IMR-90 (cell line): ENCODE measurements at regions not wholly inside any gene's neighbourhood (a gene's known extent, or its start where the extent isn't known, plus 50 kb on each side); places are given as distances from the start of the nearest gene placed in this dataset.

Experiments used
- ATAC-seq: fragments of 200-7000 bp; cut with Tn5 transposase; 2 replicates; pipeline ENCODE4 v1.9.1; 2020; ENCODE audit warnings: low read depth, mild to moderate bottlenecking, moderate library complexity
- BruUV-seq: library from RNA; stranded (reverse); fragments of 400-500 nt; replicated peaks from 2 replicates; lab custom pipeline; 2021; lab: Mats Ljungman, UMichigan
- CTCF ChIA-PET: fragments of 300-600 bp; formaldehyde crosslinking; extraction: SDS; loops from one replicate; lab custom pipeline; 2021; ENCODE audit warnings: antibody characterized with exemption; lab: Yijun Ruan, JAX
- POLR2A ChIA-PET: fragments of 300-600 bp; sonication (Branson Sonifier 250); formaldehyde crosslinking; loops from one replicate; lab custom pipeline; 2022; ENCODE audit warnings: antibody characterized with exemption; ENCODE audit not compliant: unreplicated experiment; lab: Charles Lee
- DNase-seq: peaks from one replicate; pipeline ENCODE4 v3.0.0; 2013
- H2AFZ ChIP-seq: replicated peaks from 2 replicates; pipeline ENCODE3; 2013; ENCODE audit warnings: low read length, mild to moderate bottlenecking; ENCODE audit not compliant: poor library complexity
- H2AK5ac ChIP-seq: 2 replicates; pipeline ENCODE4 v1.6.1; 2013; ENCODE audit warnings: low read depth, low read length, inconsistent platforms
- H2AK9ac ChIP-seq: replicated peaks from 2 replicates; pipeline ENCODE3; 2013; ENCODE audit warnings: mild to moderate bottlenecking, low read depth, low read length, moderate library complexity; ENCODE audit not compliant: poor library complexity
- H2BK120ac ChIP-seq: 2 replicates; pipeline ENCODE4 v1.6.1; 2013; ENCODE audit warnings: low read depth, low read length, inconsistent platforms
- H2BK15ac ChIP-seq: 3 replicates; pipeline ENCODE4 v1.6.1; 2013; ENCODE audit warnings: low read depth, low read length, inconsistent platforms
- H2BK20ac ChIP-seq: 2 replicates; pipeline ENCODE4 v1.6.1; 2013; ENCODE audit warnings: low read depth, mild to moderate bottlenecking, inconsistent platforms, low read length, moderate library complexity
- H2BK5ac ChIP-seq: 2 replicates; pipeline ENCODE4 v1.6.1; 2013; ENCODE audit warnings: mild to moderate bottlenecking, low read depth, low read length, inconsistent platforms; ENCODE audit not compliant: poor library complexity, severe bottlenecking
- H3K14ac ChIP-seq: replicated peaks from 2 replicates; pipeline ENCODE4 v1.6.1; 2013; ENCODE audit warnings: low read depth, low read length, inconsistent platforms
- H3K18ac ChIP-seq: 2 replicates; pipeline ENCODE4 v1.6.1; 2013; ENCODE audit warnings: low read depth, low read length, control low read depth
- H3K23ac ChIP-seq: 2 replicates; pipeline ENCODE4 v1.6.1; 2013; ENCODE audit warnings: low read depth, low read length, inconsistent platforms
- H3K27ac ChIP-seq: 2 replicates; pipeline ENCODE4 v1.5.1; 2013; ENCODE audit warnings: mild to moderate bottlenecking, control low read depth, low read length; ENCODE audit not compliant: insufficient read depth
- H3K27me3 ChIP-seq: 2 replicates; pipeline ENCODE4 v1.6.1; 2013; ENCODE audit warnings: low read length; ENCODE audit not compliant: control insufficient read depth, insufficient read depth
- H3K36me3 ChIP-seq: 2 replicates; pipeline ENCODE4 v1.6.1; 2013; ENCODE audit warnings: low read length, mixed read lengths; ENCODE audit not compliant: control insufficient read depth, insufficient read depth
- H3K4ac ChIP-seq: 2 replicates; pipeline ENCODE4 v1.6.1; 2013; ENCODE audit warnings: low read depth, low read length, inconsistent platforms
- H3K4me1 ChIP-seq: 2 replicates; pipeline ENCODE4 v1.6.1; 2013; ENCODE audit warnings: low read length, mixed read lengths; ENCODE audit not compliant: control insufficient read depth, insufficient read depth
- H3K4me2 ChIP-seq: 2 replicates; pipeline ENCODE4 v1.6.1; 2013; ENCODE audit warnings: low read depth, mild to moderate bottlenecking, control low read depth, low read length, moderate library complexity
- H3K4me3 ChIP-seq: 2 replicates; pipeline ENCODE4 v1.5.1; 2013; ENCODE audit warnings: low read depth, mild to moderate bottlenecking, control low read depth, low read length, moderate library complexity; ENCODE audit not compliant: insufficient read depth
- H3K56ac ChIP-seq: 2 replicates; pipeline ENCODE4 v1.6.1; 2013; ENCODE audit warnings: low read length, inconsistent platforms; ENCODE audit not compliant: insufficient read depth; ENCODE audit errors: extremely low read depth
- H3K79me1 ChIP-seq, 2 experiments: 2 replicates each; pipeline ENCODE4 v1.6.1; 2013; ENCODE audit warnings: low read length in 2 of 2, inconsistent platforms in 1 of 2, low read depth in 1 of 2
- H3K9ac ChIP-seq: 2 replicates; pipeline ENCODE4 v1.6.1; 2013; ENCODE audit warnings: low read depth, low read length, control low read depth
- H3K9me1 ChIP-seq: 2 replicates; pipeline ENCODE4 v1.6.1; 2013; ENCODE audit warnings: low read length, inconsistent platforms; ENCODE audit not compliant: insufficient read depth
- H3K9me3 ChIP-seq: 2 replicates; pipeline ENCODE4 v1.6.1; 2013; ENCODE audit warnings: low read length; ENCODE audit not compliant: control insufficient read depth, insufficient read depth
- H4K20me1 ChIP-seq: 2 replicates; pipeline ENCODE4 v1.6.1; 2013; ENCODE audit warnings: low read length, inconsistent platforms; ENCODE audit not compliant: insufficient read depth
- H4K5ac ChIP-seq: 2 replicates; pipeline ENCODE4 v1.6.1; 2013; ENCODE audit warnings: mild to moderate bottlenecking, low read depth, low read length, control low read depth
- H4K8ac ChIP-seq, 2 experiments: 2 replicates each; pipeline ENCODE4 v1.6.1; 2013; ENCODE audit warnings: low read depth in 2 of 2, low read length in 2 of 2, control low read depth in 1 of 2, inconsistent platforms in 1 of 2
- H4K91ac ChIP-seq: 2 replicates; pipeline ENCODE4 v1.6.1; 2013; ENCODE audit warnings: low read depth, low read length, inconsistent platforms; ENCODE audit not compliant: insufficient read depth
- CEBPB ChIP-seq: IDR thresholded peaks from 2 replicates; pipeline ENCODE4 v1.6.1; 2012; ENCODE audit warnings: low read depth, low read length, improper control_type of control experiment
- CTCF ChIP-seq: conservative IDR thresholded peaks from 2 replicates; pipeline ENCODE4 v1.5.1; 2012; ENCODE audit warnings: mild to moderate bottlenecking, low read depth, low read length, improper control_type of control experiment
- MAZ ChIP-seq: IDR thresholded peaks from 2 replicates; pipeline ENCODE4 v1.6.1; 2012; ENCODE audit warnings: low read depth, mild to moderate bottlenecking, low read length, improper control_type of control experiment, moderate library complexity, borderline replicate concordance
- MXI1 ChIP-seq: IDR thresholded peaks from 2 replicates; pipeline ENCODE4 v1.6.1; 2012; ENCODE audit warnings: low read depth, mild to moderate bottlenecking, low read length, moderate library complexity, borderline replicate concordance
- NFE2L2 ChIP-seq: fragments of 150-350 bp; IDR thresholded peaks from 2 replicates; pipeline ENCODE4 v1.6.1; 2016; ENCODE audit warnings: low read depth, mild to moderate bottlenecking, low read length
- POLR2A ChIP-seq: IDR thresholded peaks from 2 replicates; pipeline ENCODE4 v1.6.1; 2012; ENCODE audit warnings: mild to moderate bottlenecking, low read depth, low read length
- RAD21 ChIP-seq: IDR thresholded peaks from 2 replicates; pipeline ENCODE4 v1.6.1; 2012; ENCODE audit warnings: low read length, improper control_type of control experiment
- RCOR1 ChIP-seq: IDR thresholded peaks from 2 replicates; pipeline ENCODE4 v1.6.1; 2012; ENCODE audit warnings: mild to moderate bottlenecking, low read length, improper control_type of control experiment; ENCODE audit not compliant: insufficient replicate concordance
- SMC3 ChIP-seq: fragments of 150-350 bp; IDR thresholded peaks from 2 replicates; pipeline ENCODE4 v1.6.1; 2016; ENCODE audit warnings: low read depth, mild to moderate bottlenecking, antibody characterized with exemption, low read length, moderate library complexity
- WGBS, 2 experiments: methylation state at CpG; one replicate each; pipeline versions ENCODE4 v1.1.5 to v1.1.7; 2013; ENCODE audit warnings: missing lambda C conversion rate in 2 of 2; ENCODE audit not compliant: insufficient read length in 1 of 2; ENCODE audit errors: extremely low coverage in 2 of 2; 5-methylcytosine and 5-hydroxymethylcytosine counted together
- dilution Hi-C: fragments of 300-500 bp; cut with HindIII; formaldehyde crosslinking; loops from one replicate; pipeline ENCODE4 v1.14.3; 2018; ENCODE audit warnings: low sequenced_read_pairs; ENCODE audit not compliant: unreplicated experiment
- in situ Hi-C: fragments of 300-500 bp; cut with MboI; formaldehyde crosslinking; loops from 3 replicates; pipeline ENCODE4 v1.14.3; 2019; ENCODE audit warnings: low sequenced_read_pairs, inconsistent platforms, mixed read lengths
- intact Hi-C: fragments of 100-400 bp; cut with micrococcal nuclease; formaldehyde crosslinking; loops from 2 replicates; pipeline ENCODE4 v1.10.0; 2022

- no peak for TF ChIP-seq NFE2L2
- no peak for TF ChIP-seq RCOR1
- TF ChIP-seq CEBPB, result no peak
- TF ChIP-seq CTCF, result no peak
- no peak for TF ChIP-seq MAZ
- no peak for TF ChIP-seq SMC3
- no peak for TF ChIP-seq POLR2A
- TF ChIP-seq RAD21, result no peak
- TF ChIP-seq MXI1, result no peak
- Histone ChIP-seq H3K4me1 (no peaks in the 10 kb centered on the region), H2BK15ac (no peak overlapping the region), H3K14ac (no peak overlapping the region), H4K5ac (no peak overlapping the region), H3K23ac (no peak overlapping the region), H3K79me1 (no peaks in the 10 kb centered on the region), H2AK9ac (no peak overlapping the region), H3K9me1 (no peaks in the 10 kb centered on the region), H3K18ac (no peak overlapping the region), H2BK120ac (no peak overlapping the region), H2AK5ac (no peak overlapping the region), H2BK20ac (no peak overlapping the region), H3K4ac (no peak overlapping the region), H3K27ac (no peak overlapping the region), H3K56ac (no peak overlapping the region), H4K8ac (no peak overlapping the region), H2BK5ac (no peak overlapping the region), H3K9me3 (no peaks in the 10 kb centered on the region), H2AFZ (no peak overlapping the region), H4K20me1 (no peaks in the 10 kb centered on the region), H4K91ac (no peak overlapping the region), H3K4me2 (no peak overlapping the region), H3K9ac (no peak overlapping the region), H3K4me3 (no peak overlapping the region), H3K36me3 (no peaks in the 10 kb centered on the region), H3K27me3 (no peaks in the 10 kb centered on the region; the same call in 1 of the 2 replicates)
- CTCF ChIA-PET, result no interaction called here
- BruUV-seq, result no TSS peak
- DNase-seq (no peak), ATAC-seq (no peak)
- WGBS, 2 experiments, result 33% methylated on average over 4 of the region's 5 CpGs; no CpG with 5 or more reads in 1 of the 2 experiments
- POLR2A ChIA-PET, result no interaction called here
- dilution Hi-C loops, result no loop called here
- intact Hi-C loops, result no loop called here
- in situ Hi-C loops, result no loop called here
These were observed 129.8 kb upstream of the DAB1 start for GRCh38 chr1:57553666-57554065.
